ENCODE measurements at regions not wholly inside any gene's neighbourhood (a gene's known extent, or its start where the extent isn't known, plus 50 kb on each side); places are given as distances from the start of the nearest gene placed in this dataset.
A peak's percentile ranks its signal among the peaks of the same experiment; 100 is the strongest.

GRCh38 chr10:56298941-56299340, 62.1 kb downstream of the ZWINT start:
- Histone ChIP-seq H3K23ac (ENCODE audit: low read length in 2 of 2) (no peak overlapping the region), H2BK15ac (ENCODE audit: low read depth, poor library complexity, severe bottlenecking) (no peak overlapping the region), H3K4ac (ENCODE audit: low read depth in 1 of 2, low read length in 2 of 2) (no peak overlapping the region), H3K9ac (ENCODE audit: low read length) (no peak overlapping the region), H3K4me1 (ENCODE audit: control insufficient read depth, insufficient read depth, low read depth, low read length) (no peaks in the 10 kb centered on the region), H3K18ac (ENCODE audit: low read depth in 1 of 2, low read length in 2 of 2) (no peak overlapping the region), H2AFZ (ENCODE audit: low read depth, low read length) (no peak overlapping the region), H4K8ac (ENCODE audit: low read length) (no peak overlapping the region), H2BK120ac (ENCODE audit: low read depth, low read length) (no peak overlapping the region), H3K4me2 (ENCODE audit: low read length, poor library complexity, severe bottlenecking) (no peak overlapping the region), H3K9me3 (ENCODE audit: control insufficient read depth, low read length) (peaks cover 2% of the 10 kb centered on the region), H2BK5ac (ENCODE audit: low read depth, low read length, poor library complexity, severe bottlenecking) (no peak overlapping the region), H2BK12ac (ENCODE audit: low read length in 2 of 2) (no peak overlapping the region), H3K27ac (ENCODE audit: low read length, poor library complexity, severe bottlenecking) (no peak overlapping the region), H4K91ac (ENCODE audit: low read length) (no peak overlapping the region), H2AK5ac (ENCODE audit: low read length, severe bottlenecking) (no peak overlapping the region), H3K14ac (ENCODE audit: low read length in 2 of 2) (no peak overlapping the region), H3K27me3 (ENCODE audit: control insufficient read depth in 1 of 2, insufficient read depth in 1 of 2, low read length in 2 of 2) (no peaks in the 10 kb centered on the region), H3K79me1 (replicated peaks; ENCODE audit: low read length, poor library complexity, severe bottlenecking) (no peaks in the 10 kb centered on the region), H3K36me3 (ENCODE audit: control insufficient read depth in 1 of 2, insufficient read depth in 2 of 2, low read depth in 1 of 2, low read length in 2 of 2) (no peaks in the 10 kb centered on the region), H3K4me3 (ENCODE audit: insufficient read depth in 1 of 2, low read depth in 1 of 2, low read length in 2 of 2) (no peak overlapping the region)
- DNase-seq, result no peak
- WGBS, result 82% methylated on average over 5 of the region's 7 CpGs

- Histone ChIP-seq H3K36me3 (ENCODE audit: control insufficient read depth in 1 of 2, insufficient read depth in 2 of 2, low read depth in 1 of 2, low read length in 2 of 2) (no peaks in the 10 kb centered on the region), H4K8ac (ENCODE audit: low read length) (no peak overlapping the region), H3K79me1 (replicated peaks; ENCODE audit: low read length, poor library complexity, severe bottlenecking) (no peaks in the 10 kb centered on the region), H2BK5ac (ENCODE audit: low read depth, low read length, poor library complexity, severe bottlenecking) (no peak overlapping the region), H4K91ac (ENCODE audit: low read length) (no peak overlapping the region), H3K4me1 (ENCODE audit: control insufficient read depth, insufficient read depth, low read depth, low read length) (no peaks in the 10 kb centered on the region), H2BK15ac (ENCODE audit: low read depth, poor library complexity, severe bottlenecking) (no peak overlapping the region), H2AFZ (ENCODE audit: low read depth, low read length) (no peak overlapping the region), H3K14ac (ENCODE audit: low read length in 2 of 2) (no peak overlapping the region), H3K9ac (ENCODE audit: low read length) (no peak overlapping the region), H3K4ac (ENCODE audit: low read depth in 1 of 2, low read length in 2 of 2) (no peak overlapping the region), H2BK120ac (ENCODE audit: low read depth, low read length) (no peak overlapping the region), H3K9me3 (ENCODE audit: control insufficient read depth, low read length) (peaks cover 3% of the 10 kb centered on the region), H3K27me3 (ENCODE audit: control insufficient read depth in 1 of 2, insufficient read depth in 1 of 2, low read length in 2 of 2) (no peaks in the 10 kb centered on the region), H3K4me3 (ENCODE audit: insufficient read depth in 1 of 2, low read depth in 1 of 2, low read length in 2 of 2) (no peak overlapping the region), H3K23ac (ENCODE audit: low read length in 2 of 2) (no peak overlapping the region), H2BK12ac (ENCODE audit: low read length in 2 of 2) (no peak overlapping the region), H2AK5ac (ENCODE audit: low read length, severe bottlenecking) (no peak overlapping the region), H3K4me2 (ENCODE audit: low read length, poor library complexity, severe bottlenecking) (no peak overlapping the region), H3K27ac (ENCODE audit: low read length, poor library complexity, severe bottlenecking) (no peak overlapping the region), H3K18ac (ENCODE audit: low read depth in 1 of 2, low read length in 2 of 2) (no peak overlapping the region)
- WGBS, result 88% methylated on average over 1 of the region's 1 CpG
- DNase-seq, result no peak
Observed at GRCh38 chr10:56296618-56297017, 64.4 kb downstream of the ZWINT start.

- Histone ChIP-seq H3K4me1 (ENCODE audit: control insufficient read depth, insufficient read depth, low read depth, low read length) (no peaks in the 10 kb centered on the region), H3K27ac (ENCODE audit: low read length, poor library complexity, severe bottlenecking) (no peak overlapping the region), H4K8ac (ENCODE audit: low read length) (no peak overlapping the region), H3K9me3 (ENCODE audit: control insufficient read depth, low read length) (peaks cover 6% of the 10 kb centered on the region), H3K4me3 (ENCODE audit: insufficient read depth in 1 of 2, low read depth in 1 of 2, low read length in 2 of 2) (no peak overlapping the region), H4K91ac (ENCODE audit: low read length) (no peak overlapping the region), H2AK5ac (ENCODE audit: low read length, severe bottlenecking) (no peak overlapping the region), H3K79me1 (replicated peaks; ENCODE audit: low read length, poor library complexity, severe bottlenecking) (no peaks in the 10 kb centered on the region), H2BK5ac (ENCODE audit: low read depth, low read length, poor library complexity, severe bottlenecking) (peak overlapping the region; percentile 31), H3K27me3 (ENCODE audit: control insufficient read depth in 1 of 2, insufficient read depth in 1 of 2, low read length in 2 of 2) (no peaks in the 10 kb centered on the region), H3K14ac (ENCODE audit: low read length in 2 of 2) (no peak overlapping the region), H2BK120ac (ENCODE audit: low read depth, low read length) (no peak overlapping the region), H2BK12ac (ENCODE audit: low read length in 2 of 2) (no peak overlapping the region), H2AFZ (ENCODE audit: low read depth, low read length) (no peak overlapping the region), H2BK15ac (ENCODE audit: low read depth, poor library complexity, severe bottlenecking) (no peak overlapping the region), H3K9ac (ENCODE audit: low read length) (no peak overlapping the region), H3K36me3 (ENCODE audit: control insufficient read depth in 1 of 2, insufficient read depth in 2 of 2, low read depth in 1 of 2, low read length in 2 of 2) (no peaks in the 10 kb centered on the region), H3K4me2 (ENCODE audit: low read length, poor library complexity, severe bottlenecking) (no peak overlapping the region), H3K4ac (ENCODE audit: low read depth in 1 of 2, low read length in 2 of 2) (no peak overlapping the region), H3K23ac (ENCODE audit: low read length in 2 of 2) (no peak overlapping the region), H3K18ac (ENCODE audit: low read depth in 1 of 2, low read length in 2 of 2) (no peak overlapping the region)
- no CpG with 5 or more reads among the region's 2 CpGs for WGBS
- no peak for DNase-seq
Observed at GRCh38 chr10:56288403-56288802, 72.7 kb downstream of the ZWINT start.

- no peak overlapping the region for H2BK5ac ChIP-seq (ENCODE audit: low read depth, low read length, poor library complexity, severe bottlenecking)
- H3K36me3 ChIP-seq (ENCODE audit: control insufficient read depth in 1 of 2, insufficient read depth in 2 of 2, low read depth in 1 of 2, low read length in 2 of 2), result no peaks in the 10 kb centered on the region
- no peak overlapping the region for H3K27ac ChIP-seq (ENCODE audit: low read length, poor library complexity, severe bottlenecking)
- H3K4me2 ChIP-seq (ENCODE audit: low read length, poor library complexity, severe bottlenecking), result no peak overlapping the region
- H2AK5ac ChIP-seq (ENCODE audit: low read length, severe bottlenecking), result no peak overlapping the region
- H3K27me3 ChIP-seq (ENCODE audit: control insufficient read depth in 1 of 2, insufficient read depth in 1 of 2, low read length in 2 of 2), result no peaks in the 10 kb centered on the region
- H3K9me3 ChIP-seq (ENCODE audit: control insufficient read depth, low read length), result peaks cover under 1% of the 10 kb centered on the region
- no peak overlapping the region for H3K14ac ChIP-seq (ENCODE audit: low read length in 2 of 2)
- H4K8ac ChIP-seq (ENCODE audit: low read length), result no peak overlapping the region
- H4K91ac ChIP-seq (ENCODE audit: low read length), result no peak overlapping the region
- no peak for DNase-seq
- no peak overlapping the region for H3K4ac ChIP-seq (ENCODE audit: low read depth in 1 of 2, low read length in 2 of 2)
- H2BK120ac ChIP-seq (ENCODE audit: low read depth, low read length), result no peak overlapping the region
- no peak overlapping the region for H3K18ac ChIP-seq (ENCODE audit: low read depth in 1 of 2, low read length in 2 of 2)
- no peak overlapping the region for H2BK15ac ChIP-seq (ENCODE audit: low read depth, poor library complexity, severe bottlenecking)
- no peak overlapping the region for H3K23ac ChIP-seq (ENCODE audit: low read length in 2 of 2)
- H2BK12ac ChIP-seq (ENCODE audit: low read length in 2 of 2), result no peak overlapping the region
- H2AFZ ChIP-seq (ENCODE audit: low read depth, low read length), result no peak overlapping the region
- no peak overlapping the region for H3K9ac ChIP-seq (ENCODE audit: low read length)
- no peaks in the 10 kb centered on the region for H3K79me1 ChIP-seq (replicated peaks; ENCODE audit: low read length, poor library complexity, severe bottlenecking)
- H3K4me3 ChIP-seq (ENCODE audit: insufficient read depth in 1 of 2, low read depth in 1 of 2, low read length in 2 of 2), result no peak overlapping the region
- no peaks in the 10 kb centered on the region for H3K4me1 ChIP-seq (ENCODE audit: control insufficient read depth, insufficient read depth, low read depth, low read length)
Observed at GRCh38 chr10:56286096-56286495, 75.0 kb downstream of the ZWINT start.
